ENCODE measurements at regions not wholly inside any gene's neighbourhood (a gene's known extent, or its start where the extent isn't known, plus 50 kb on each side); places are given as distances from the start of the nearest gene placed in this dataset.
A peak's percentile ranks its signal among the peaks of the same experiment; 100 is the strongest.
"Not testable (repeated sequence)": the region's sequence is repeated elsewhere in the genome, so short reads cannot be mapped to it uniquely, and the experiment has no call there.

GRCh38 chr1:47491341-47491753 is 53.5 kb downstream of the FOXD2 start:
- DNase-seq (ENCODE audit: low spot score) = no peak

GRCh38 chr1:47495176-47495713 is 57.4 kb downstream of the FOXD2 start:
- no peak for DNase-seq (ENCODE audit: low spot score)

- no peak for DNase-seq (ENCODE audit: low spot score)
Measured at GRCh38 chr1:47498551-47498950, 60.7 kb downstream of the FOXD2 start.

GRCh38 chr1:47501069-47501468 is 63.2 kb downstream of the FOXD2 start:
- DNase-seq (ENCODE audit: low spot score) = no peak

- no peak for DNase-seq (ENCODE audit: low spot score)
Measured at GRCh38 chr1:47502746-47503370, 65.0 kb downstream of the FOXD2 start.

- DNase-seq (ENCODE audit: low spot score) = not testable (repeated sequence)
Measured at GRCh38 chr1:47504840-47505239, 67.0 kb downstream of the FOXD2 start.

- no peak for DNase-seq (ENCODE audit: low spot score)
Measured at GRCh38 chr1:47505267-47505666, 67.4 kb downstream of the FOXD2 start.

- DNase-seq (ENCODE audit: low spot score) = no peak
Measured at GRCh38 chr1:47506053-47506452, 68.2 kb downstream of the FOXD2 start.

GRCh38 chr1:47507144-47507543 is 69.3 kb downstream of the FOXD2 start:
- DNase-seq (ENCODE audit: low spot score) = no peak

- peak; percentile 2 for DNase-seq (ENCODE audit: low spot score)
Measured at GRCh38 chr1:47507881-47508701, 70.2 kb downstream of the FOXD2 start.

GRCh38 chr1:47508702-47509431 is 71.0 kb downstream of the FOXD2 start:
- peak; percentile 8 for DNase-seq (ENCODE audit: low spot score)

- DNase-seq (ENCODE audit: low spot score) = no peak
Measured at GRCh38 chr1:47510282-47510811, 72.5 kb downstream of the FOXD2 start.

- DNase-seq (ENCODE audit: low spot score) = no peak
Measured at GRCh38 chr1:47511825-47512224, 74.0 kb downstream of the FOXD2 start.

GRCh38 chr1:47513393-47513792 is 75.5 kb downstream of the FOXD2 start:
- no peak for DNase-seq (ENCODE audit: low spot score)

- no peak for DNase-seq (ENCODE audit: low spot score)
Measured at GRCh38 chr1:47514229-47514628, 76.4 kb downstream of the FOXD2 start.

GRCh38 chr1:47515164-47515789 is 77.4 kb downstream of the FOXD2 start:
- no peak for DNase-seq (ENCODE audit: low spot score)

GRCh38 chr1:47517946-47518345 is 80.1 kb downstream of the FOXD2 start:
- no peak for DNase-seq (ENCODE audit: low spot score)

GRCh38 chr1:47519491-47519890 is 81.6 kb downstream of the FOXD2 start:
- no peak for DNase-seq (ENCODE audit: low spot score)

GRCh38 chr1:47519971-47520370 is 82.1 kb downstream of the FOXD2 start:
- no peak for DNase-seq (ENCODE audit: low spot score)

GRCh38 chr1:47521034-47521881 is 83.4 kb downstream of the FOXD2 start:
- DNase-seq (ENCODE audit: low spot score) = peak; percentile 6

All from umbilical cord (tissue), 1 donor.